Left forelimb (tissue), 1 donor: ENCODE measurements at regions not wholly inside any gene's neighbourhood (a gene's known extent, or its start where the extent isn't known, plus 50 kb on each side); places are given as distances from the start of the nearest gene placed in this dataset.
A peak's percentile ranks its signal among the peaks of the same experiment; 100 is the strongest.

ENCODE experiments used
- DNase-seq: peaks from one replicate; pipeline ENCODE4 v3.0.0-alpha.2; 2018; ENCODE audit warnings: low spot score

DNA sequence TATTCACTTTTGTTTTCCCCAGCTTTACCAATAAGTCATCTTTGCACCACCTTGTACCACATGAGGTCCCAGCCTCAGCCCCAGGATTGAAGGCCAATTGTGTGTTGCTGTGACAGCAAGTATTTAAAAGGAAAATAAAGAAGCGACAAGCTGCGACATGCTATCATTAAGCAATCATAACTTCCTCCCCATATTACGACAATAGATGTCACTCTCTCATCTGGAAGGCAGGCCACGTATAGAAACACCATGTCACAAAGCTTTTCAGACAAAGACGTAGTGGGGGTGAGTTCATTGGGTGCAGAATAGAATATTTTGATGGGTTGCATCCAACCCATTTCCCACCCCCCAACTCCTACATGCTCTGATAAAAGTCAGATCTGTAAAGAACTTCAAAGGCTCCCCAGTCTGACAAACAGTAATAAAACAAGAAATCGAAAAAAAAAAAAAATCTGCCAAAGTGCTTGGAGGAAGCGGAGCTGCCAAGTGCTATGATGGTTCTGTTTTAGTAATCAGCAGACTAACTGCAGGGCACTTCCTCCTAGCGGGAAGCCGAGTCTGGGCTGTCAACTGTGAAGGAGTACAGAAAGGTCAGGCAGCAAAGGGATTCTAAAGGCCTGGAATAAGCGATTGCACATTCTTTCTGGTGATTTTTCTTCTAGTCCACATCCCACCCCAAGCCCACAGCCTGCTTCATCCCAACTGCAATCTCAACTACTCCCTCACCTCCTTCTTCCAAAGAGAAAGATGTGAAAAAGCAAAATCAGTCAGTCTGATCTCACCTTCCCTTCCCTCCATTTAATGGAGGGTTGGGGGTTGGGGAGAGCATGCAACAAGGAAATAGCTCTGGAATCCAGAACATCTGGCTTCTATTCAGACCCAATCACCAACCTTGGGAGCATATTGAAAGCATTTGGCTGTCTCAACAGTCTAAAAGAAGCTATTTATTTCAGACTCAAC lies 131.4 kb upstream of the UBASH3B start:
- DNase-seq = no peak

DNA sequence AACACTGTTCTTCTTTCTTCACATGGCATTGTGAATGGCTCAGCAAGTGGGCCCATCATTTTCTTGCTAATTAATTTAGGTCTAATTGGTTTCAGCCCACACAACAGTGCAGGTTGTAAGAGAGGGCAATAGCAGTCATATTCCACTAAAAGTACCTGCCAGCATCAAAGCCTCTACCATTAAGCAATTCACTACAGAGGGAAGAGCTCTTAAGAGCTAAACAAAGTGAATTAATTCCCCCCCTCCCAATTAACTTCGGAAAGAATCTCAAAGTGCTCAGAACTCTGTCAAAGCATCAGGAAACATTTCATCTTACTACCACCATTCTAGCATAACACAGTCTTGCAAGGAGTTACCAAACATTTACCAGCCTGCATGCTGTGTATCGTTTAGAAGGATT lies 133.9 kb upstream of the UBASH3B start:
- no peak for DNase-seq

DNA sequence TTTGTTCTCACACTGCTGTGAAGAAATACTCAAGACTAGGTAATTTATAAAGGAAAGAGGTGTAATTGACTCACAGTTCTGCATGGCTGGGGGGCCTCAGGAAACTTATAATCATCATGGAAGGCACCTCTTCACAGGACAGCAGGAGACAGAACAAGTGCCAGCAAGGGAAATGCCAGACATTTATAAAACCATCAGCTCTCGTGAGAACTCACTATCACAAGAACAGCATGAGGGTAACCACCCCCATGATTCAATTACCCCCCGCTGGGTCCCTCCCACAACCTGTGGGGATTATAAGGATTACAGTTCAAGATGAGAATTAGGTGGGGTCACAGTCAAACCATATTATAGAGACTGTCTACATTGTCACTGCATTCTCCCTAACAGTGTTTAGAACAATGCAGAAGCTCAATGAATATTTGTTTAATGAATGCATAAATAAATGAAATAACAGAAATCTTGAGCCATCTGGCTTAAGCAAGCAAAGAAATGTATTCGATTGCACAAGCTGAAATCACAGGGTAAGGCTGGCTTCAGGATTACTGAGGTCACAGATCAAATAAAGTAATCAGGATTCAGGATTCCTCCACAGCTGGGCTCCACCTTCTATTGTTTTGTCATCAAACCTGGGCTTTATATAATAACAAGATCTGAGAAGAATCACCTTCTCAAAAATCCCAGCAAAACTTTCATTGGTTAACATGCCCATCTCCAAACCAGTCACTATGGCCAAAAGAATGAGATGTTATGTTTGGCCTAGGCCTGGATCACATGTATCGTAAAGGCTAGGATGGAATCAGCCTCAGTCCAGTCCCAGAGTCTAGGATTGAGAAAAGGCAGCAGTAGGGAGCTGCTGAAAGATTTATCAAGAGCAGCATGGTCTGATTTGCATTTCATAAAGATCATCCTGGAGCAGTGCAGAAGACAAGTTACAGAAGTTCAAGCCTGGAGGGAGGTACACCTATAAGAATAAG lies 137.8 kb upstream of the UBASH3B start:
- DNase-seq = no peak

DNA sequence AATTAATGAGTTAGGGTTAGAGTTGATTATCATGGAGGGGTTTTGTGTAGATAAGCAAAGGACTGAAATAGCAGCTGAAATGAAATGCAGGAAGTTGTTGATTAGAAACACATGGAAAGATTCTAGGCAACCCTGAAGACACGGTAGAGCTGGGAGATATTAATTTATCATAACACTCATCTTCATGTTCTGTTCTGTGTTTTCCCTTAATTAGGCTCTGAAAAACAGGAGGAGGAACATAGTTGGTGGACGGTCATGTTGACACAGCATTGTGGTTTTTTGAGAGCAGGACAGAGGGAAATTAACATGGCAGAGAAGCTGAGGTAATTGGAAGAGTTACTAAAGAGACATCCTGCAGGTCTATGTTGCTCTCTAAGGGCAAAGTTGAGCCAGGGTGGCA lies 138.8 kb upstream of the UBASH3B start:
- no peak for DNase-seq

DNA sequence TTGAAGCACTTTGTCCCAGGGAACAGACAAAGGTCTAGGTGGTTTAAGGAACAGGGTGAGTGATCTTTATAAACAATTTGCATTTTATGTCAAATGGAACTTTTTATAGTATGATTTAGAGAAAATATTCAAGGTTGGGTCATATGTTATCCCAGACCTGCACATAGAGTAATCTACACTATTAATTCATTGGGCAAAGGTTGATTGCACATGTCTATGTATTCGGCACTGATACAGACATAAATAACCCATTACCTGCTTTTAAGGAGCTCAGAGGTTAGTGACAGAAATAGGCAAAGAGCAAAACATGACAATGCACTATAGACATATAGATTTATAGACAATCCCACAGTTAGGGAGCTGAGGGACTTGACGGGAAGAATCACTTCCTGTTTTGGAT lies 141.5 kb upstream of the UBASH3B start:
- no peak for DNase-seq

DNA sequence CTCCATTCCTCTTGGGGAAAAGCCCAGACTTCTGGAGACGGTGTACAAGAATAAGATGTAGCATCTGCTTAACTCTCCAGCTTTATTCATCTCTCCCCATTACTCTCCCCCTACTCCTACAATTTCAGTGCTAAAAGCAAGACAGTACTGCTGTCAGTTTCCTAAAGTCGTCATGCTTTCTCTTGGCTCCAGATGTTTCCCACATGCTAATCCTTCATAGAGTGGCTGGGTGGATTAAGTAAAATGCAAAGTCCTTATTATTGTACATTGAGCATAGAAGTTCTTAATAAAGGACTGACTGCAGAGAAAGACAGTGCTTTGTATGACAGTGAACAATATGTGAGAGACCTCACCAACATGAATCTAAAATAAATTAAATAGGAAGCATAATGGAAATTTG lies 142.2 kb upstream of the UBASH3B start:
- no peak for DNase-seq

DNA sequence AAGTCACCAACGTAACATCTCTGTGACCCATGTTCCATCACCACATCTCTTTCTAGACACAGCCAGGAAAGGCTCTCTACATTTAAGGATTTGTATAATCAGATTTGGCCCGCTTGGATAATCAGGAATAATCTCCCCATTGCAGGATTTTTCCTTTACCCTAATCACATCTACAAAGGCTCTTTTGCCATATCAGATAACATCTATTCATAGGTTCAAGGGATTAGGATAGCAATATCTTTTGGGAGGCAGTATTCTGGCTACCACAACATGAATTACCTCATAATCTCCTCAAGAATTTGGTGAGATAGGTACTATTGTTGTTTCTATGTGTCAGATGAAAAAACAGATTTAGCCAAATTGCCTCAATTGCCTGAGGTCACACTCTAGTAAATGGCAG lies 142.8 kb upstream of the UBASH3B start:
- DNase-seq = no peak

DNA sequence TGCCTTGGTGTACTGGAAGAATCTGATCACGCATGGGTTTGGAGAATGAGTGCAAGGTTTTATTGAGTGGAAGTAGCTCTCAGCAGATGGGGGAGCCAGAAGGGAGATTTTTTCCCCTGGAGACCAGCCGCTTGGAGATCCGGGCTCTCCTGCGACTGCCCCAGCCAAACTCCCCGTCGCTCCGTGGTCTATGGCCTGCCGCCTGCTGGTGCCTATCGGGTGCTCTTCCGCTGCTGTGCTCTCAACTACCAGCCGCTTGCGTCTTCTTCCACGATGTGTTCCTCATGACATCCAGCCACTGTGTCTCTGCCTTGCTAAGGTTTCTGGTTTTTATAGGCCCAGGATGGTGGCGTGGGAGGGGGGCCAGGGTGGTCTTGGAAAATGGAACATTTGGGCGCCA lies 145.6 kb upstream of the UBASH3B start:
- DNase-seq = no peak

DNA sequence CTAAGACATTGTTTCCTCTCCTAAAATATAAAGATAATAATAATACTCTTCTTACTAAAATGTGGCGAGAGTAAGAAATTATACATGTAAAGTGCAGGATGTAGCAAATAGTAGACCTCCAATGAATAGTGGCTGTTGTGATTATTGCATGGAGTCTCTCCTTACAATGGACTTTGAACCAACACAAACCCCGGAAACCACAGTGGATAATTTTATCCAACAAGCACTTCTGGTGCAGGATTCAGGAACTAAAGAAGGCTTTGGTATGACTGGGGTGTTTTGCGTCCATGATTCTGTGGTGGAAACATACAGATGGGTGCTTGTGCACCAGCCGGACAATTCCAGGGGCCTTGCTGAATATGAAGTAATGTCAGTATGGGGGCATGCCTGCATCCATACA lies 146.4 kb upstream of the UBASH3B start:
- DNase-seq = no peak

DNA sequence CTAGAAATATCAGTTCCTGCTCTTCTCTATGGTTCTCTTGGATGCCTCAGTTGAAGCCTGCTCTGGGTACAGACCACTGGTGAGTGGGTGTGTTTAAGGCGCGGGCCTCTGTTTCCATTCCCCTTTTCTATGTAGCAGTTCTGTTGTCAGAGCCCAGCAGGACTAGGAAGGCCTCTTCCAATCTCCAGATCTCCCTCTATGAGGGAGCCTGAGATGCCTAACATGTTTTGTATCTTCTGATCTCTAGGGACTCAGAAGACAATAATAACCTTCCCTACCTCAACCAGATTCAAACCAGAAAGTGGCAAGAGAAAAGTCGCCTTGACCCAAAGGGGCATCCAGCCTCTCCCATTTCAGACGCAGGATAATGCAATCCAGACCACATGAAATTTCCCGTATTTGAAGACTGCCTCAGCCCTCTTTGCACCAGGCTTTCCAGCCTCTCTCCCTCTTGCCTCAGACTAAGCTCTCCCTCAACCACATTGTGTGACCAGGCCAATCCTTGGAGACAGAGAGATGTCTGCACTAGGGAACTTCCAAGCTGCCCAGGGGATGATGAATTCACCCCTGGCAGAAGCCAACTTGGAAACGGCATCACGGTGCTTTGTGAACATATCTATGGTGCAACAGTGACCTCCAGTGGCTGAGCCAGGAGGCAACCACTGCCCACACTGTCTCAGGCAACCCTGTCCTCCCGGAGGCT lies 150.1 kb upstream of the UBASH3B start:
- peak; percentile 89 for DNase-seq

DNA sequence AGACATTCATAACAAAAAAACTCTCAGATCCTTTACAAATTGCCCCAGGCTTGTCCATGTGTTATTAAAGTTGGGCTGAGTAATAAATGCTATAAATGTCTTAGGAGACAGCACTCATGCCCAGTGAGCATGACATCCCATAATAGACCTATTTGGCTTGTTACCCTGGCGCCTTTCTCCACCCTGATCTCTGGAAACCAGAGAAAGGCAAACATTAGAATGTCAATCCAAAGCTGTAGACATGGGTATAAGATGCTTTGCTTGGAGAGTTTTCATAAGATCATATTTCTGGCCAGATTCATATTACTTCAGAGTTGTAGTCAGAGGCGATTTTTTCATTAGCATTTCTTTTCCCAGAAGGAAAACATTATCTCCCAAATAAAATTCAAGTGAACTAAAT lies 161.3 kb upstream of the UBASH3B start:
- no peak for DNase-seq

DNA sequence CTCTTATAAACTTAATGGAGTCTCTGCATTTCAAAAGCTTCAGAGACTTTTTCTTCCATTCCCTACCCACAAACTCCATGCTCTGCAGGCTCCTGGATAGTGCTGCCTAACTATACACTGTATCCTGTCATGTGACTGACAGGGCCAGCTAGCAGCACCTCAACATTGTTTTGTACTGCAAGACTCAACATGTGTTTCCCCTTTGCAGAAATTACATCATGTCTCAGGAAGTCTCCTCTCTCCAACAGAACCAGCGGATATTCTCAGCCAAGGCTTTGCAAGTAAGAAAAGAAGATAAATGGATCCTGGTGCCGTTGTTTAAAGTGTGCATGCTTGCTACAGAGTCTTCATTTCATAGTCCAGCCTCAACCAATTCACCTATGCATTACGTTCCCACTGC lies 164.0 kb upstream of the UBASH3B start:
- no peak for DNase-seq

DNA sequence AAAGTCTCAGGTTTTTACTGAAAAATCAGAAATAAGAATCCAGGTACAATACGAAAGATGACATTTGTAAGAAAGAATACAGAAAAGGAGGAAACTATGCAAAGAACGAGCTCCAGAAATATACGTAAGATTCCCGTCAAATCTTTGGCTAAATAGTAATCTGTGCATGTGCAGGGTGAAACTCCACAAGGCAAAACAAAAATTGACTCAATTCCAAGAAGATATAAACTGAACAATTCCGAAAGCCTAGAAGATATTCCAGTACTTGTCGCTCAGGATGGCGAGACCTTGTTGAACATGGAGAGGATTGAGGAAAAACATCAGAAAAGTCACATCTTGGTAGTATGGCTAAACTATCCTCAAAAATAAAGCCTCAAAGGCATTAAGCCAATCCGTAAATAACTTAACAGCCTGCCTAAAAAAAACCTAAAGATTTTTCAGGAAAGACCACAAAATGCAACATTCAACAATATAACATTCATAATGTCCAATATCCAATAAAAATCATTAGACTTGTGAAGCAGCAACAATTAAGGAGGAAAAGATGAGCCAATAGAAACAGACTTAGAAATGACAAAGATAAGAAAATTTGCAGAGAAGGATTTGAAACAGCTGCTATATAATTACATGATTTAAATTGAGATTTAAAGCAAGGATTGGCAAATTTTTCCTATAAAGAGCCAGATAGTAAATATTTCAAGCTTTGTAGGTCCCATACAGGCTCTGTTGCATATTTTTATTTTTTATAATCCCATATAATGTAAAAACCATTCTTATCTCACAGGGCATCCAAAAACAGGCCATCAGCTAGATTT lies 166.4 kb upstream of the UBASH3B start:
- DNase-seq = no peak

DNA sequence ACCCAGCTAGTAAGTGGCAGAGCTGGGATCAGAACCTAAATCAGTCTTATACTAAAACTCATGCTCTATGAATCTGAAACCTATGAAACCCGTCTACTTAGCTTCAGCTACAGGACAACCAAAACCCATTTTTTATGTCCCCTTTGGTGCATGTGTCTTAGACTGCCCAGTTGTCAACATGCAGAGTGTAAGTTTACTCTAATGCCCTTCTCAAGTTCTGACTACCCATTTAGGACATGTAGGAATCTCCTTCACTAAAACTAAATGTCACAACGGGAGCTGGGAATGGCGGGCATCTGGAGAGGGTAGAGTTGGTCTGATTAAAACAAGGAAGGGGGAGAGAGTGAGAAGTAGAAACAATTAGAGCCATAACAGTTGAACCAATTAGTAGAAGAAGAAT lies 167.9 kb upstream of the UBASH3B start:
- DNase-seq = no peak

DNA sequence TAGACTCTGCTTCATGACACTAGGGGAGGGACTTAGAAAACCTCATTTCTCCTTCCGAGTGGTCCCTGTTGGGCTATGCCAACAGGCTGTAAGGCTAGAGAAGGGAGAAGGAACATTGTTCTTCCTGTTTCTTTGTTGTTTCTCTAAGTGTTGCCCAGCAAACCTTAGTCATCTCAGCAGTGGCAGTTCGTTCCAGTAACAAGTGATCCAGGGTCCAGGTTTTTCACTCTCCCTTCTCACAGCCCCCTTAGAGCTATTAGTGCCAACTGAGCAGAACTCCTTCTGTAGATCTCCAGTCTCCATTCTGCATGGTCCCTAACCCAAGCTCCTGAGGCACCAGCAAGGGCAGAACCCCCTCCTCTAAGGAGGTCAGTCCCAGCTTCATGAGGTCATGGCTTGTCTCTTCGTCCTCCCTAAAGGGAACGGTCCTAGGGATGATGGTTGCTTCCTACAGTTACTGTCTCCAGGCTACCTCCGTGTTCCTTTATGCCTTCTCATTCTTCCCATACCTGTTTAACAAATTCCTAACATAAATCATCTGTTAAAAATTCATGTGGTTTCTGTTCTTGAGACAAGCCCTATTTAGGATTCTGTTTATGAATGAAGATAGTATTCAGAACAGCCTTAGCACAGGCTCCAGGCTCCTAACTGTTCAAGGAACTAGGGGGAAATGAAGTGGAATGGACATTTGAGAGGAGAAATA lies 168.6 kb upstream of the UBASH3B start:
- DNase-seq = no peak

DNA sequence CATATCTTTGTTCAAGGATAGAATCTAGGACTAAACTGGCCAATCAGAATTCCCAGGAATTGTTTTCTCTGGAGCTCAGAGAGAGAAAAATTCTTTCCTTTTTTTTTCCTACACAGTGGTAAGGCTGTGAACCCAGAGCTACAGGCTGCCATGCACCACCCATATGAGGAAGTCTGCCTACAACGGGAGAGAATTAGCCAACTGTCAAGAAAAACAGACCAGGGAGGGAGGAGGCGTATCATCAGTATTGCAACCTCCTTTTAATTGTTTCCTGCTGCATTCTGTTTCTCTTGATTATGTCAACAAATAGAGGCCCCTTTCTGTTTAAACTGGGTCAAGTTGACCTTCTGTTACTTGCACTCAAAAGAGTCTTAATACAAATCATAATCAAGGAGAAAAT lies 176.5 kb upstream of the UBASH3B start:
- no peak for DNase-seq

DNA sequence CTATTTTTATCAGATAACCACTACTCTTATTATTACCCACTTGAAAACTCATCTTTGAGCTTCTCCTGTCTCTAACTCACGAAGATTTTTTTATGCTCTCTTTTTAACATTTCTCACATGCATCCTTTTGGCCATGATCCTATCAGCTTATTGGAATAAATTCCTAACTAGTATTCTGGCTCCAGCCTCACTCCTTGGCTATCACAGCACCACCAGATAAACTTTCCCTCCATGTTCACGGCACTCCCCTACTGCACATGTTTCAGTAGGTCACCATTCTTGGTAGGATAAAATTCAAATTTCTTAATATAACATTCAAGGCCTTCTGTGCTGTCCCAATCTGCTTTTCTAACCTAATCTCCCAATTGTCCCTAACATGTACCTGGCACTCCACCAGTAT lies 186.6 kb upstream of the UBASH3B start:
- no peak for DNase-seq

DNA sequence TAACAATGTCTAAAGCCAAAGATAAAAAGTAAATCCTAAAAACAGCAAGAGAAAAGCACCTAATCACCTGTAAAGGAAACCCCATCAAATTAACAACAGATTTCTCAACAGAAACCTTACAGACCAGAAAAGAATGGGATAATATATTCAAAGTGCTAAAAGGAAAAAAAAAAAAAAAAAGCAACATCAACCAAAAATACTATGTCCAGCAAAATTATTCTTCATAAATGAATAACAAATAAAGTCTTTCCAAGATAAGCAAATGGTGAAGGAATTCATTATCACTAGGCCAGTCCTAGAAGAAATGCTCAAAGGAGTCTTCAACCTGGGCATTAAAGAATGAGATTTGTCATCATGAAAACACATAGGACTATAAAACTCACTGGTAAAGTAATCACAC lies 192.0 kb upstream of the UBASH3B start:
- no peak for DNase-seq

DNA sequence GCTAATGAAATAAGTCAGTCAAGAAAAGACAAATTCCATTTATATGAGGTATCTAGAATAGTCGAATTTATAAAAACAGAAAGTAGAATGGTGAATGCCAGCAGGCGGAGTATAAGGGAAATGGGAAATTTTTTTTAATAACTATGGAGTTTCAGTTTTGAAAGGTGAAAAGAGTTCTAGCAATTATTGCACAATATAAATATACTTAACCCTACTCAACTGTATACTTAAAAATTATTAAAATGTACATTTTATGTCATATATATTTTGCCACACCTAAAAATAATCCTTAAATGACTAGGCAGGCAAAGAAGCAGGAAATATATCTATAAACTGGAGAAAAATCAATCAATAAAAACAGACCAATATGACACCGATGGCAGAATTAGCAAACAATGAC lies 196.5 kb upstream of the UBASH3B start:
- DNase-seq = no peak

DNA sequence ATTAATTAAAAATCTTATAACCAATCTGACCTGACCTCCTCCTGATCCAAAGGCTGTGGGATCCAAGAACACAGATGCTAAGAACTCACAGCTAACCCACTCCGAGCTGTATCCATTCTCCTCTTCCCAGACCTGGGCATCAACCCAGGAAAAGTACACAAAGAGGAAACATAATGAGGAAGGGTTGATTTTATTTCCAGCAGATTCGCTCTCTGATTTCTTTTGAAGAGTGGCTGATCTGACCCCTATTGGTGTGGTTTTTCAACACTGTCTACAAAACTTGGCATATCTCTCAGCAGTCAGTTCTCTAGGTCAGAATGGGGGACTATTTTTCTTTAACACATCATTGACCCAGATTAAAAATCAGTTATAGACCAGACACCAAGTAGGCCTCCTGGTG lies 201.9 kb upstream of the UBASH3B start:
- DNase-seq = no peak

DNA sequence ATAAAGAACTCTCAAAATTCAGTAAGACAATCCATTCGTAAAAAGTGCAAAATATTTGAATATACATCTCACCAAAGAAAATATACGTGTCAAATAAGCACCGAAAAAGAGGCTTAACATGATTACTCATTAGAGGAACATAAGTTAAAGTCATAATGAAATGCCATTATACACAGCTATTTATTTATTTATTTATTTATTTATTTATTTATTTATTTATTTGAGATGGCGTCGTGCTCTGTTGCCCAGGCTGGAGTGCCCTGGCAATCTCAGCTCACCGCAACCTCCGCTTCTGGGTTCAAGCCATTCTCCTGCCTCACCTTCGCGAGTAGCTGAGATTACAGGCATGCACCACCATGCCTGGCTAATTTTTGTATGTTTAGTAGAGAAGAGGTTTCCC lies 203.6 kb upstream of the UBASH3B start:
- DNase-seq = no peak
